ENCODE measurements at regions not wholly inside any gene's neighbourhood (a gene's known extent, or its start where the extent isn't known, plus 50 kb on each side); places are given as distances from the start of the nearest gene placed in this dataset.

- DNase-seq, result no peak
Observed at GRCh38 chr11:112403432-112403831, 142.8 kb upstream of the PLET1 start.

- no peak for DNase-seq
Observed at GRCh38 chr11:112404112-112404511, 143.5 kb upstream of the PLET1 start.

GRCh38 chr11:112408517-112408916, 147.9 kb upstream of the PLET1 start:
- DNase-seq, result no peak

- no peak for DNase-seq
Observed at GRCh38 chr11:112410325-112410724, 149.7 kb upstream of the PLET1 start.

- no peak for DNase-seq
Observed at GRCh38 chr11:112412383-112412782, 151.7 kb upstream of the PLET1 start.

- DNase-seq, result no peak
Observed at GRCh38 chr11:112417339-112417738, 156.7 kb upstream of the PLET1 start.

- no peak for DNase-seq
Observed at GRCh38 chr11:112418438-112418837, 157.8 kb upstream of the PLET1 start.

GRCh38 chr11:112421879-112422278, 161.2 kb upstream of the PLET1 start:
- peak; percentile 81 for DNase-seq

GRCh38 chr11:112425121-112425520, 164.5 kb upstream of the PLET1 start:
- DNase-seq, result no peak

GRCh38 chr11:112437096-112437495, 176.4 kb upstream of the PLET1 start:
- DNase-seq, result no peak

- no peak for DNase-seq
Observed at GRCh38 chr11:112439614-112440013, 179.0 kb upstream of the PLET1 start.

- no peak for DNase-seq
Observed at GRCh38 chr11:112440518-112440917, 179.9 kb upstream of the PLET1 start.

GRCh38 chr11:112448168-112448567, 187.5 kb upstream of the PLET1 start:
- no peak for DNase-seq

- DNase-seq, result no peak
Observed at GRCh38 chr11:112448806-112449205, 188.1 kb upstream of the PLET1 start.

GRCh38 chr11:112451250-112451649, 190.6 kb upstream of the PLET1 start:
- no peak for DNase-seq

- no peak for DNase-seq
Observed at GRCh38 chr11:112453601-112454577, 193.2 kb upstream of the PLET1 start.

- no peak for DNase-seq
Observed at GRCh38 chr11:112454841-112455240, 194.2 kb upstream of the PLET1 start.

GRCh38 chr11:112455791-112456190, 195.1 kb upstream of the PLET1 start:
- no peak for DNase-seq

GRCh38 chr11:112457532-112457931, 196.9 kb upstream of the PLET1 start:
- DNase-seq, result no peak

GRCh38 chr11:112459001-112459400, 198.3 kb upstream of the PLET1 start:
- no peak for DNase-seq

GRCh38 chr11:112460141-112460540, 199.5 kb upstream of the PLET1 start:
- DNase-seq, result no peak

GRCh38 chr11:112464949-112465348, 204.3 kb upstream of the PLET1 start:
- DNase-seq, result no peak

- no peak for DNase-seq
Observed at GRCh38 chr11:112465433-112466024, 204.9 kb upstream of the PLET1 start.

GRCh38 chr11:112467721-112468120, 207.1 kb upstream of the PLET1 start:
- DNase-seq, result no peak

All from NCI-H524 treated with DMSO at 0.1 percent for 48 hours (cell line).